HEK293T (cell line): ENCODE measurements at regions not wholly inside any gene's neighbourhood (a gene's known extent, or its start where the extent isn't known, plus 50 kb on each side); places are given as distances from the start of the nearest gene placed in this dataset.

ENCODE experiments used
- BHLHE40 ChIP-seq: fragments of 450-650 bp; IDR thresholded peaks from 2 replicates; pipeline ENCODE4 v1.6.1; 2016; ENCODE audit warnings: mild to moderate bottlenecking, moderate library complexity, borderline replicate concordance
- ELF4 ChIP-seq: fragments of 450-650 bp; IDR thresholded peaks from 2 replicates; pipeline ENCODE4 v1.6.1; 2017; ENCODE audit warnings: antibody characterized with exemption
- FOXK2 ChIP-seq: fragments of 450-650 bp; IDR thresholded peaks from 2 replicates; pipeline ENCODE4 v1.6.1; 2016; ENCODE audit warnings: mild to moderate bottlenecking
- FOXM1 ChIP-seq: fragments of 450-650 bp; IDR thresholded peaks from 2 replicates; pipeline ENCODE4 v1.6.1; 2017; ENCODE audit warnings: mild to moderate bottlenecking, borderline replicate concordance
- HDGF ChIP-seq: fragments of 450-650 bp; IDR thresholded peaks from 2 replicates; pipeline ENCODE4 v1.6.1; 2017; ENCODE audit warnings: antibody characterized with exemption, borderline replicate concordance
- SP1 ChIP-seq: fragments of 450-650 bp; IDR thresholded peaks from 2 replicates; pipeline ENCODE4 v1.6.1; 2017
- SUZ12 ChIP-seq: fragments of 450-650 bp; IDR thresholded peaks from 2 replicates; pipeline ENCODE4 v1.6.1; 2016; ENCODE audit warnings: mild to moderate bottlenecking
- TARDBP ChIP-seq: fragments of 450-650 bp; IDR thresholded peaks from 2 replicates; pipeline ENCODE4 v1.6.1; 2016
- TF ChIP-seq, protein P1 (sequence below): fragments of 450-650 bp; IDR thresholded peaks from 2 replicates; pipeline ENCODE4 v1.6.1; 2016

DNA sequence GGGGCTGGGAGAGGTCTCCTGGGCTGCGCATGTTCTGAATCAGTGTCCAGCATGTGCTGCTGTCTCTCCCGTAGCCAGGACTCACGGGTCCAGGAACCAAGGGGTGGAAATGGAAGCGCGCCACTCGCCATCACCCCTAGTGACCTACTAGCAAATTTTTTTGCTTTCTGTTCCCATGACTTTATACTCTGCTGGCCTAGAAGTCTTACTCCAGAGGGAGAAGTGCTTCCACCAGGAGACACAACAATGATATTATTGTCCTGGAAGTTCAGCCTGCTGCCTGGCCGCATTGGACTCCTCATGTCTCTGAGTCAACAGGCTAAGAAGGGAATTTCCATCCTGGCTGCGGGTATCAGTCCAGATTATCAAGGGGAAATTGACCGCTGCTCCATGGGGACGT lies 729.7 kb downstream of the BRD1 start:
- TF ChIP-seq SP1 (no peak), FOXM1 (no peak), FOXK2 (no peak), BHLHE40 (no peak), SUZ12 (no peak), HDGF (no peak), TARDBP (no peak), ELF4 (no peak)
- TF ChIP-seq, protein P1, sequence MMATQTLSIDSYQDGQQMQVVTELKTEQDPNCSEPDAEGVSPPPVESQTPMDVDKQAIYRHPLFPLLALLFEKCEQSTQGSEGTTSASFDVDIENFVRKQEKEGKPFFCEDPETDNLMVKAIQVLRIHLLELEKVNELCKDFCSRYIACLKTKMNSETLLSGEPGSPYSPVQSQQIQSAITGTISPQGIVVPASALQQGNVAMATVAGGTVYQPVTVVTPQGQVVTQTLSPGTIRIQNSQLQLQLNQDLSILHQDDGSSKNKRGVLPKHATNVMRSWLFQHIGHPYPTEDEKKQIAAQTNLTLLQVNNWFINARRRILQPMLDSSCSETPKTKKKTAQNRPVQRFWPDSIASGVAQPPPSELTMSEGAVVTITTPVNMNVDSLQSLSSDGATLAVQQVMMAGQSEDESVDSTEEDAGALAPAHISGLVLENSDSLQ: no peak
